Mucosa of descending colon (tissue), 3 donors: ENCODE measurements at regions not wholly inside any gene's neighbourhood (a gene's known extent, or its start where the extent isn't known, plus 50 kb on each side); places are given as distances from the start of the nearest gene placed in this dataset.

ENCODE experiments used
- ATAC-seq: fragments of 200-7000 bp; cut with Tn5 transposase; one replicate; pipeline ENCODE4 v1.9.1; 2020; ENCODE audit warnings: mild to moderate bottlenecking, moderate library complexity
- DNase-seq, 3 donors: peaks; one replicate each; pipeline ENCODE4 v3.0.0-alpha.2; 2020
- H3K36me3 ChIP-seq: fragments of 200-600 bp; one replicate; pipeline ENCODE4 v1.8.0; 2021; ENCODE audit warnings: low read depth, mild to moderate bottlenecking
- H3K4me1 ChIP-seq: fragments of 200-600 bp; one replicate; pipeline ENCODE4 v1.8.0; 2021; ENCODE audit warnings: low read depth, mild to moderate bottlenecking
- H3K4me3 ChIP-seq: fragments of 200-600 bp; one replicate; pipeline ENCODE4 v1.8.0; 2021; ENCODE audit warnings: mild to moderate bottlenecking
- H3K9me3 ChIP-seq: fragments of 200-600 bp; one replicate; pipeline ENCODE4 v1.8.0; 2021; ENCODE audit warnings: mild to moderate bottlenecking
- intact Hi-C, 2 donors: fragments of 100-400 bp; cut with DNase I in 1 of 2; cut with micrococcal nuclease in 1 of 2; formaldehyde crosslinking; loops; one replicate each; pipeline versions ENCODE4 v1.11.0 to v1.11.1; 2022; cut with DNase I, micrococcal nuclease
- TF ChIP-seq, protein P1 (sequence below): fragments of 200-600 bp; IDR thresholded peaks from one replicate; pipeline ENCODE4 v1.8.0; 2022; ENCODE audit warnings: antibody characterized with exemption, mild to moderate bottlenecking
- donor health status: DM: no; HTN: no; CAD: no; lungs with moderate emphysema.
- donor health status: DM: no; HTN: no; CAD: no.
- donor health status: DM: no; HTN: yes; CAD: no.

DNA sequence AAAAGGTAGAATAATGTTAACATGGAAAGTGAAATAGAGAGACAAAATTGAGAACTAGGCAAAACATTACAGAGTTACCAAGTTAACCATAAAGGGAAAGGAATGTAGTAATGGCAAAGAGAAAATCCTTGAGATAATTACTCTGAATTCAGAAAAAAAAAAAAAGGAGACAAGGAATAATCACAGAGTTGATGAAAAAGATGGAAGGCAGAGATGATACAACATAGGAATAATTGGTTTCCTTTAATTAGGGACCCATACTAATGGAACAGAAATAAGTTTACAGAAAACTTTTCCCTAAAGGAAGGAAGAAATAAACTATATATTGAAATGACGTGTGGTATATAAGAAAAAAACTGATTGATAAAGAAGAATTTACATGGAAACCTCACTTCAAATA, 254.1 kb upstream of the FBXL7 start:
- intact Hi-C loops = no loop called here
- DNase-seq = no peak
- TF ChIP-seq, protein P1, sequence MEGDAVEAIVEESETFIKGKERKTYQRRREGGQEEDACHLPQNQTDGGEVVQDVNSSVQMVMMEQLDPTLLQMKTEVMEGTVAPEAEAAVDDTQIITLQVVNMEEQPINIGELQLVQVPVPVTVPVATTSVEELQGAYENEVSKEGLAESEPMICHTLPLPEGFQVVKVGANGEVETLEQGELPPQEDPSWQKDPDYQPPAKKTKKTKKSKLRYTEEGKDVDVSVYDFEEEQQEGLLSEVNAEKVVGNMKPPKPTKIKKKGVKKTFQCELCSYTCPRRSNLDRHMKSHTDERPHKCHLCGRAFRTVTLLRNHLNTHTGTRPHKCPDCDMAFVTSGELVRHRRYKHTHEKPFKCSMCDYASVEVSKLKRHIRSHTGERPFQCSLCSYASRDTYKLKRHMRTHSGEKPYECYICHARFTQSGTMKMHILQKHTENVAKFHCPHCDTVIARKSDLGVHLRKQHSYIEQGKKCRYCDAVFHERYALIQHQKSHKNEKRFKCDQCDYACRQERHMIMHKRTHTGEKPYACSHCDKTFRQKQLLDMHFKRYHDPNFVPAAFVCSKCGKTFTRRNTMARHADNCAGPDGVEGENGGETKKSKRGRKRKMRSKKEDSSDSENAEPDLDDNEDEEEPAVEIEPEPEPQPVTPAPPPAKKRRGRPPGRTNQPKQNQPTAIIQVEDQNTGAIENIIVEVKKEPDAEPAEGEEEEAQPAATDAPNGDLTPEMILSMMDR = no peak
- no peak overlapping the region for H3K4me3 ChIP-seq
- H3K9me3 ChIP-seq = peaks cover 15% of the 10 kb centered on the region
- ATAC-seq = no peak
- no peaks in the 10 kb centered on the region for H3K4me1 ChIP-seq
- no peaks in the 10 kb centered on the region for H3K36me3 ChIP-seq

DNA sequence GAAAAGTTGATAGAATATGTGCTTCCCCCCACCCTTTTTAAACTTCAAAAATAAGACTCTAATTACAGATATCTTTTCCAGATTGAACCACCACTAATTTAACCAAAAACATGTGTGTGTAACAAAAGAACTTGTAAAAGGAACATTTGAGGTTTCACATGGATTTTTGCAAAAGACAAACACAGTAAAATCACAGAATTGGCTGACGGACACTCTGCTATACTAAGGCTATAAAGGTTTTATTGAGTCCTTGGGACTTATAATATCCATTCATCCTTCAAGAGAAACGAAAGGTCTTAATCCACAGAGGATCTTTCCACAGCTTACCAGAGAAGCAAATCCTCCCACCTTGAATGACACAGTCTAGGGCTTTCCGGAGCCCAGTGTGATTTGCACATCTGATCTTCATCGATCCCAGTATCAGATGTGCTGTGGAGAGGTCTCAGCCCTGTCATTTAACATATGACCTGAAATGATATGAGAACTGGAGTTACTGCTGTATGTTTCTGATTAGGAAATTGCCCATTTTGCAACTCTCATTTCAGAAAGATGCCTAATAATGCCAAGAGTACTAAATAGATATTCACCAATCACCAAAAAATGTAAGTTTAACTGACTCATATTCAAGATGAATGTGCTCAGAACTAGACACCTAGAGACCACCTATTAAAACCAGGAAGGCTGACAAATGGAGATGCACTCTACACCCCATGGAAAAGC, 256.5 kb upstream of the FBXL7 start:
- no peak for DNase-seq
- Histone ChIP-seq H3K4me3 (no peak overlapping the region), H3K9me3 (peaks cover 19% of the 10 kb centered on the region), H3K4me1 (no peaks in the 10 kb centered on the region), H3K36me3 (no peaks in the 10 kb centered on the region)
- intact Hi-C loops = no loop called here
- TF ChIP-seq, protein P1 = no peak
- no peak for ATAC-seq

DNA sequence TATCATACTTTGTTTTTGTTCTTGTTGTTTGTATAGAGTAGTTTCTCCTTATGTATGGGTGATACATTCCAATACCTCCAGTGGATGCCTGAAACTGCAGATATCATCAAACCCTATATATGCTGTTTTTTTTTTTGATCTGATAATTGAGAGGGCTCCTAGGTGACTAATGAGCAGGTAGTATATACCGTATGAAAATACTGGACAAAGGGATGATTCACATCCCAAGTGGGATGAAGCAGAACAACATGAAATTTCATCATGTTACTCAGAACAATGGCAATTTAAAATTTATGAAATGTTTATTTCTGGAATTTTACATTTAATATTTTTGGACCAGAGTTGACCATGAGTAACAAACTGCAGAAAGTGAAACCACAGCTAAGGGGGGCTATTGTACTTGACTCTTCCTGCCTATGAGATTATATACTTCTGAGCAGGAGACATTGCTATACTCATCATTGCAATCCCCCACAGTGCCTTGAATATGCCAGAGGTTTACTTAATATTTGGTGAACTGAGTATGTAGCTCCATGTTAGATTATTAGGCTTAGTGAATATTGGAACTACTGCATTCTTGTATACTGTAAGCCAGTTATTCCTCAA, 258.7 kb upstream of the FBXL7 start:
- no peaks in the 10 kb centered on the region for H3K36me3 ChIP-seq
- no peak for ATAC-seq
- H3K4me1 ChIP-seq = no peaks in the 10 kb centered on the region
- intact Hi-C loops = no loop called here
- TF ChIP-seq, protein P1 = no peak
- DNase-seq = no peak
- peaks cover 15% of the 10 kb centered on the region for H3K9me3 ChIP-seq
- H3K4me3 ChIP-seq = no peak overlapping the region

DNA sequence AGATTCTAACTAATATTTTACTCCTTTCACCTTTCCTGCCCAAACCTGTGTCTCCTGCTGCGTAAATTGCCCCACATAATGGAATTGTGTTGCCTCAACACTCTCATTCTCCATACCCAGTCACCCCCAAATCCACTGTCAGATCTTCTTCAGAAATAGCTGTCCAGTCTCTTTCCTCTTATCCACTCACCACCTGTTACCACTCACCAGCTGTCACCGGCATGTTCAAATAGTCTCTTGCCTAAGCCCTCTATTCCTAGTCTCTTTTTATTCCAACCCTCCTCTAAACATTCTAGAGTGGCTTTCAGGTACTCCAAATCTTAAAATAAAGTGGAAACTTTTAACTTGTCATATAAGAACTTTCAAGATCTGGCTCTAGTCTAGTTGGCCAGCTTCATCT, 262.0 kb upstream of the FBXL7 start:
- Histone ChIP-seq H3K9me3 (peaks cover 4% of the 10 kb centered on the region), H3K4me1 (no peaks in the 10 kb centered on the region), H3K36me3 (no peaks in the 10 kb centered on the region), H3K4me3 (no peak overlapping the region)
- intact Hi-C loops = no loop called here
- TF ChIP-seq, protein P1 = no peak
- ATAC-seq (no peak), DNase-seq (no peak)

DNA sequence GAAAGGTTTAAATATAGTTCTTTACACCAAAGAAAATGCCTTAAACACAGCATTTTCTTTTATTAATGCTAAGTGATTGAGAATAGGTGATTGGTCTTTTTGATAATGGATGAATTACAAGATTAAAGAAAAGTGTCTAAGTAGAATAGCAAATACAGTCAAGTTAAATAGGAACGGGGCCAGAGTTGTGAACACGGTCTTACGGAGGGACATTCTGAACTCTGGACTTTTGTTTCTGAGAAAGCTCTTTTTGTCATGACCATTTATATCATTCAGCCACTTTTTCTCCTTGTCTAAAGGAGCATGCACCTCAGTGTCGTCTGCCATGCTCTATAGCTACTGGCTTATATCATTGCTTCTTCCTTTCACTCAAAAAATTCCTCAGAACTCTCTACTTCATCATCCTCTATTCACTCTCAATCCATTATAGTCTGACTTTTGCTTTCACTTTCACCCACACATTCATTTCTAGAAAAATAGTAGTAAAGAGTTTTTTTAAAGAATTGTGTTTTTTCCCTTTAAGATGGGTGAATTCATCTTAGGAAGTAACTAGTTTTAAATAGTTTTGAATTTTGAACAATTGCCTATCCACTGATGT, 263.0 kb upstream of the FBXL7 start:
- Histone ChIP-seq H3K4me3 (no peak overlapping the region), H3K4me1 (no peaks in the 10 kb centered on the region), H3K9me3 (peaks cover 4% of the 10 kb centered on the region), H3K36me3 (no peaks in the 10 kb centered on the region)
- intact Hi-C loops = no loop called here
- TF ChIP-seq, protein P1 = no peak
- no peak for ATAC-seq
- no peak for DNase-seq
